Duodenal mucosa (tissue), 2 donors: ENCODE measurements at regions not wholly inside any gene's neighbourhood (a gene's known extent, or its start where the extent isn't known, plus 50 kb on each side); places are given as distances from the start of the nearest gene placed in this dataset.
"Not testable (repeated sequence)": the region's sequence is repeated elsewhere in the genome, so short reads cannot be mapped to it uniquely, and the experiment has no call there.

ENCODE experiments used
- H3K27ac ChIP-seq: one replicate; pipeline ENCODE4 v1.7.0; 2013; ENCODE audit warnings: low read depth, low read length
- H3K27me3 ChIP-seq, 2 donors: one replicate each; pipeline ENCODE4 v1.7.0; 2013; ENCODE audit warnings: low read length in 2 of 2, control low read depth in 1 of 2; ENCODE audit not compliant: insufficient read depth in 2 of 2, control insufficient read depth in 1 of 2
- H3K36me3 ChIP-seq, 2 donors: one replicate each; pipeline ENCODE4 v1.7.0; 2013; ENCODE audit warnings: low read length in 2 of 2, control low read depth in 1 of 2; ENCODE audit not compliant: insufficient read depth in 2 of 2, control insufficient read depth in 1 of 2
- H3K4me1 ChIP-seq, 2 donors: one replicate each; pipeline ENCODE4 v1.7.0; 2013; ENCODE audit warnings: low read length in 2 of 2, control low read depth in 1 of 2; ENCODE audit not compliant: insufficient read depth in 2 of 2, control insufficient read depth in 1 of 2
- H3K4me3 ChIP-seq, 2 donors: one replicate each; pipeline ENCODE4 v1.7.0; 2013; ENCODE audit warnings: low read length in 2 of 2, low read depth in 1 of 2
- H3K9ac ChIP-seq, 2 donors: one replicate each; pipeline ENCODE4 v1.7.0; 2013; ENCODE audit warnings: low read length in 2 of 2, low read depth in 1 of 2
- H3K9me3 ChIP-seq, 2 donors: one replicate each; pipeline ENCODE4 v1.7.0; 2013; ENCODE audit warnings: low read length in 2 of 2, control low read depth in 1 of 2; ENCODE audit not compliant: control insufficient read depth in 1 of 2

GRCh38 chr10:6788231-6788630, 208.2 kb upstream of the PRKCQ start:
- Histone ChIP-seq H3K36me3 (no peaks in the 10 kb centered on the region), H3K4me3 (no peak overlapping the region), H3K9me3 (no peaks in the 10 kb centered on the region), H3K27me3 (no peaks in the 10 kb centered on the region), H3K27ac (no peak overlapping the region), H3K4me1 (no peaks in the 10 kb centered on the region), H3K9ac (no peak overlapping the region)

- H3K27ac ChIP-seq: no peak overlapping the region
- no peaks in the 10 kb centered on the region for H3K27me3 ChIP-seq
- H3K9ac ChIP-seq: no peak overlapping the region
- H3K4me3 ChIP-seq: no peak overlapping the region
- H3K4me1 ChIP-seq: no peaks in the 10 kb centered on the region
- no peaks in the 10 kb centered on the region for H3K36me3 ChIP-seq
- H3K9me3 ChIP-seq: no peaks in the 10 kb centered on the region
Measured at GRCh38 chr10:6787718-6788117, 207.6 kb upstream of the PRKCQ start.

- Histone ChIP-seq H3K9ac (no peak overlapping the region), H3K4me3 (no peak overlapping the region), H3K4me1 (no peaks in the 10 kb centered on the region), H3K9me3 (no peaks in the 10 kb centered on the region), H3K36me3 (no peaks in the 10 kb centered on the region), H3K27me3 (no peaks in the 10 kb centered on the region), H3K27ac (no peak overlapping the region)
Measured at GRCh38 chr10:6787091-6787490, 207.0 kb upstream of the PRKCQ start.

- no peak overlapping the region for H3K4me3 ChIP-seq
- H3K9me3 ChIP-seq: no peaks in the 10 kb centered on the region
- no peaks in the 10 kb centered on the region for H3K36me3 ChIP-seq
- H3K9ac ChIP-seq: no peak overlapping the region
- no peak overlapping the region for H3K27ac ChIP-seq
- no peaks in the 10 kb centered on the region for H3K4me1 ChIP-seq
- no peaks in the 10 kb centered on the region for H3K27me3 ChIP-seq
Measured at GRCh38 chr10:6786579-6787031, 206.5 kb upstream of the PRKCQ start.

GRCh38 chr10:6784429-6784828, 204.4 kb upstream of the PRKCQ start:
- not testable (repeated sequence) for H3K27ac ChIP-seq, H3K4me3 ChIP-seq, H3K4me1 ChIP-seq, H3K9ac ChIP-seq, H3K27me3 ChIP-seq, H3K36me3 ChIP-seq, H3K9me3 ChIP-seq

GRCh38 chr10:6783471-6783870, 203.4 kb upstream of the PRKCQ start:
- Histone ChIP-seq H3K4me1 (no peaks in the 10 kb centered on the region), H3K9ac (no peak overlapping the region), H3K27ac (no peak overlapping the region), H3K4me3 (no peak overlapping the region), H3K27me3 (no peaks in the 10 kb centered on the region), H3K9me3 (no peaks in the 10 kb centered on the region), H3K36me3 (no peaks in the 10 kb centered on the region)

GRCh38 chr10:6782378-6782777, 202.3 kb upstream of the PRKCQ start:
- no peaks in the 10 kb centered on the region for H3K4me1 ChIP-seq
- H3K27ac ChIP-seq: no peak overlapping the region
- H3K4me3 ChIP-seq: no peak overlapping the region
- no peaks in the 10 kb centered on the region for H3K36me3 ChIP-seq
- H3K27me3 ChIP-seq: no peaks in the 10 kb centered on the region
- H3K9me3 ChIP-seq: no peaks in the 10 kb centered on the region
- no peak overlapping the region for H3K9ac ChIP-seq

GRCh38 chr10:6781133-6781770, 201.2 kb upstream of the PRKCQ start:
- no peaks in the 10 kb centered on the region for H3K36me3 ChIP-seq
- no peaks in the 10 kb centered on the region for H3K4me1 ChIP-seq
- H3K9me3 ChIP-seq: no peaks in the 10 kb centered on the region
- H3K27me3 ChIP-seq: no peaks in the 10 kb centered on the region
- H3K27ac ChIP-seq: no peak overlapping the region
- no peak overlapping the region for H3K4me3 ChIP-seq
- H3K9ac ChIP-seq: no peak overlapping the region

GRCh38 chr10:6780008-6780677, 200.1 kb upstream of the PRKCQ start:
- Histone ChIP-seq H3K27ac (no peak overlapping the region), H3K9ac (no peak overlapping the region), H3K36me3 (no peaks in the 10 kb centered on the region), H3K4me3 (no peak overlapping the region), H3K27me3 (no peaks in the 10 kb centered on the region), H3K4me1 (no peaks in the 10 kb centered on the region), H3K9me3 (no peaks in the 10 kb centered on the region)

GRCh38 chr10:6778992-6779701, 199.1 kb upstream of the PRKCQ start:
- H3K27ac ChIP-seq: no peak overlapping the region
- H3K4me1 ChIP-seq: no peaks in the 10 kb centered on the region
- no peaks in the 10 kb centered on the region for H3K36me3 ChIP-seq
- H3K9ac ChIP-seq: no peak overlapping the region
- no peaks in the 10 kb centered on the region for H3K9me3 ChIP-seq
- no peak overlapping the region for H3K4me3 ChIP-seq
- H3K27me3 ChIP-seq: no peaks in the 10 kb centered on the region
